VCaP (cell line): ENCODE measurements at regions not wholly inside any gene's neighbourhood (a gene's known extent, or its start where the extent isn't known, plus 50 kb on each side); places are given as distances from the start of the nearest gene placed in this dataset.

ENCODE experiments used
- H3K27ac ChIP-seq: fragments of 450-650 bp; 2 replicates; pipeline ENCODE4 v1.5.1; 2017
- CTCF ChIP-seq: fragments of 450-650 bp; conservative IDR thresholded peaks from 2 replicates; pipeline ENCODE4 v1.5.1; 2017; ENCODE audit warnings: mild to moderate bottlenecking, moderate library complexity

DNA sequence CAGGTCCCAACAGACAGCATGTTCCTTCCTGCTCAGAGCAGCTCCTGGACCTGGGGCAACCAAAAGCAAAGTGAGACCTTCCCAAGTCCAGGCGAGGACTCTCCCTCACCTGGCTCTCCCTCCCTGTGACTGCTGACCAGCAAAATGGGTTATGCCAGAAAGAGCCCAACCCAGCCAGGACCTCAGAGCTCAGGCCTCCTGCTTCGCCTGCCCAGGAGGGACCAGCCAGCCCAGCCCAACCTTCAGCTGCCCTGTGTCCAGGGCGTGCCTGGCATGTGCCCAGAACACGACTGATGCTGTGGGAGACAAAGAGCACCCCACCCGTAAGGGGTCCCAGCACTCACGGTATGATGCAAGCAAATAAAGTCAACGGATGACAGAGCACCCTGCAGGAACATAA is 74.0 kb upstream of the CST7 start:
- H3K27ac ChIP-seq: no peak overlapping the region
- TF ChIP-seq CTCF: no peak

DNA sequence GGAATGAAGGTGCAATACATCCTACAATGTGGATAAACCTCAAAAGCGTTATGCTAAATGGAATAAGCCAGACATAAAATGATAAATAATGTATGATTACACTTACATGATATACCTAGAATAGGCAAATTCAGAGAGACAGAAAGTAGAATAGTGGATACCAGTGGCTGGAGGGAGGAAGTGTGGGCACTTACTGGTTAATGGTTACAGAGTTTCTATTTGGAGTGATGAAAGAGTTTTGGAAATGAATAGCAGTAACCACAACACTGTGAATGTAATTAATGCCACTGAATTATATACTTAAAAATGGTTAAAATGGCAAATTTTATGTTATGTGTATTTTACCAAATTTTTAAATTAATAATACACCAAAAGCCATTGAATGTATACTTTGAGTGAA is 71.4 kb upstream of the CST7 start:
- H3K27ac ChIP-seq: no peak overlapping the region
- TF ChIP-seq CTCF: no peak

DNA sequence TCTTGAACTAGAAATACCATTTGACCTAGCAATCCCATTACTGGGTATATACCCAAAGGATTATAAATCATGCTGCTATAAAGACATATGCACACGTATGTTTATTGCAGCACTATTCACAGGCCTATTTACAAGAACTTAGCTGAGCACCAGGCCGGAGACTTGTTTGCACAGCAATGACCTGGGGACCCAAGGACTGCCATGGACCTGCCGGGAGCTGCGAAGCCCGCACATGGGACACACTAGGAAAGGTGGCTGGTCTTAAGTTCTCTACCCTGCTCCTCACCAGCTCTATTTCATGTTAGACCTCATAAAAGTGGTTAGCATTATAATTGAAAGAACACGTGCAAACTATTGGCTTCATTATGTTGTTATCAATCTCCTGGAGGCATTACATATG is 70.4 kb upstream of the CST7 start:
- TF ChIP-seq CTCF: no peak

DNA sequence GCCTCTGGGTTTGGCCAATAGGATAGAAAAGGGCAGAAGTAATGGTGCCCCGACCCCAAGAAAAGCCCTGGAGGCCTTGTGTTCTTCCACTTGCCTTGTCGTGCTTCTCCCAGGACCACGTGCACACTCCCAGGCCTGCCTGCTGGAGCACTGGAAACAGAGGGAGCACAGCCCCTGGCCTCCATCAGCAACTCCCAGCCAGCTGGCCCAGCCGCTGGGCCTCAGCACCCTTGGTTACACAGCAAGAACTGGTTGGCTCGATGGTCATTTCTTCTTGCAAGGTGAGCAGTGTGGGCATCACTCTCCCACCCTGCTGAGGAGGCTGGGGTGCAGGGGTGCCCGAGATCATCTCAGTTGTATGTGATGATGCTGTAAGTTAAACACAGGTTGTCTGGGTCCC is 69.2 kb upstream of the CST7 start:
- no peak for TF ChIP-seq CTCF
- H3K27ac ChIP-seq: no peak overlapping the region

More for the DNA sequence above, 70.4 kb upstream of the CST7 start:
- no peak overlapping the region for H3K27ac ChIP-seq

DNA sequence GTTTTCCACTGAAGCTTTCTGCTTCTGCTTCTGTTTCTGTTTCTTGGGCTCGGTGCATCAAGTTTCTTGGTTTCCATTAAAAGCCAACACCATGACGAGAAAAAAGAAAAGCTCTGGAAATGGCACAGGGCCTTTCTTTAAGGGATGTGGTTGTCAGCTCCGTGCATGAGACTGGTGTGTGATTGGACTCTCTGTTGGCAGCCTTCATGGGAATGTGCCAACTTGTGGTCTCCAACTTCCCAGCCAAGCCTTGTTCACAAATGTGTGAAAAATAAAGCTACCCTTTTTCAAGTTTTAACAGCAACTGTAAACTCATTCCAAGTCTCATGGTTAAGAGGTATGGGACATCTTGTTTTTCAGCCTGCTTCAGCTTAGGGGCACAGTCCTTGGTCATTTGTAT is 68.7 kb upstream of the CST7 start:
- TF ChIP-seq CTCF: no peak
- no peak overlapping the region for H3K27ac ChIP-seq

GRCh38 chr20:24890286-24890685 is 58.8 kb upstream of the CST7 start:
- H3K27ac ChIP-seq: no peak overlapping the region

DNA sequence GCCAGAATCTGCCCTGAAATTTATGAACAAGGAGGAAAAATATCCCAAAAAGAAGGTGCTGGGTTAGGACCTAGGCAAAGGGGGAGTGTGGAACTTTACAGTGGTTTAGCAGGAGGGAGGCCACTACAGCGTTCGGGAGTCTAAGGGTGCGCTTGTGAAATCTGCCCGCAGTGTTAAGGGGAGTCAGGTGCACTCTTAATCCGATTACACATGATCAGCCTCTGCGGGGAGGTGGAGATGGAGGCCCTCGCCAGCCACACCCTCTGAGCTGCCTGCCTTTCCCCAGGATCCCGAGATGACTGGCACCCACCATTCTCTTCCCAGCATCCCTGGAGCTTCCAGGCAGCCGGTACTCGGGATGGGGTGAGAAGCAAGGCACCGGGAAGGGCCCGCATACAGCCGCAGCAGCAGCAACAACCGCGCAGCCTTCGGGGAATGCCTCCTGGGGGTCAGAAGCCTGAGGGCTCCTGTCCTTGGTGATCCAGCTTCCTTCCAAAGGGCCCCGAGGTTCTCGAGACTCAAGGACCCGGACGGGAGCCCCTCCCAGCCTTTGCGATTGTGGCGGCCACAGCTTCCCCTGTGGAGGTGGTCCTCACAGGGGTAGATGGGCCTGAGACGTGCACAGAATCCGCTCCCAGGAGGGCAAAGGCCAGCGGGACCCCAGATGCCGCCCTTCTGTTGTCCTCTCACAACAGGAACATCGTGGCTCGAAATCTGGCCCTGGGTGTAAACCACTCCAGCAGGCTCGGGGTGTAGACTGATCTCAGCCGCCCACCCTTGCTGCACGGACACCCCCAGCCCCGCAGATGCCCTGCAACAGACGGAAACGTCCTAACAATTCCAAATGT is 57.3 kb upstream of the CST7 start:
- TF ChIP-seq CTCF: no peak
- no peak overlapping the region for H3K27ac ChIP-seq

More at GRCh38 chr20:24890286-24890685, 58.8 kb upstream of the CST7 start:
- TF ChIP-seq CTCF: no peak
